Lung (tissue), 11 donors: ENCODE measurements at regions not wholly inside any gene's neighbourhood (a gene's known extent, or its start where the extent isn't known, plus 50 kb on each side); places are given as distances from the start of the nearest gene placed in this dataset.

Experiments used
- ATAC-seq: fragments of 200-7000 bp; cut with Tn5 transposase; one replicate; pipeline ENCODE4 v1.9.1; 2020; ENCODE audit warnings: moderate number of reproducible peaks; ENCODE audit not compliant: insufficient read depth, low FRiP score
- DNase-seq, 3 donors: peaks; one replicate each; pipeline ENCODE4 v3.0.0-alpha.2; 2013 to 2017
- H3K27ac ChIP-seq, 2 donors: one replicate each; pipeline ENCODE4 v1.5.1; 2013; ENCODE audit warnings: mild to moderate bottlenecking in 2 of 2, moderate library complexity in 2 of 2, control low read depth in 1 of 2, inconsistent platforms in 1 of 2, low read depth in 1 of 2, low read length in 1 of 2
- H3K27me3 ChIP-seq, 3 donors: one replicate each; pipeline ENCODE4 v1.5.1; 2013; ENCODE audit warnings: low read length in 2 of 3; ENCODE audit not compliant: control insufficient read depth in 3 of 3, insufficient read depth in 3 of 3
- H3K36me3 ChIP-seq, 4 donors: one replicate each; pipeline ENCODE4 v1.5.1; 2013; ENCODE audit warnings: low read length in 4 of 4, mild to moderate bottlenecking in 1 of 4, moderate library complexity in 1 of 4; ENCODE audit not compliant: control insufficient read depth in 4 of 4, insufficient read depth in 4 of 4
- H3K4me1 ChIP-seq, 5 donors: one replicate each; pipeline ENCODE4 v1.5.1; 2013; ENCODE audit warnings: low read length in 5 of 5, mild to moderate bottlenecking in 2 of 5, moderate library complexity in 1 of 5; ENCODE audit not compliant: control insufficient read depth in 5 of 5, insufficient read depth in 5 of 5
- H3K4me3 ChIP-seq: one replicate; pipeline ENCODE4 v1.5.1; 2013; ENCODE audit warnings: mild to moderate bottlenecking, control low read depth, moderate library complexity
- H3K9ac ChIP-seq, 2 donors: one replicate each; pipeline ENCODE4 v1.5.1; 2013; ENCODE audit warnings: low read length in 2 of 2, control low read depth in 1 of 2; ENCODE audit not compliant: insufficient read depth in 1 of 2
- H3K9me3 ChIP-seq, 4 donors: one replicate each; pipeline ENCODE4 v1.5.1; 2013; ENCODE audit warnings: low read length in 3 of 4, mild to moderate bottlenecking in 1 of 4, moderate library complexity in 1 of 4; ENCODE audit not compliant: control insufficient read depth in 4 of 4, insufficient read depth in 3 of 4
- WGBS, 2 donors: extraction: QIAGEN DNeasy Blood & Tissue Kit; methylation state at CpG; one replicate each; pipeline ENCODE4 v1.1.7; 2013; 5-methylcytosine and 5-hydroxymethylcytosine counted together
- TF ChIP-seq, protein P1 (sequence below): IDR thresholded peaks from 2 replicates; pipeline ENCODE4 v1.5.1; 2012; ENCODE audit warnings: mild to moderate bottlenecking; ENCODE audit errors: control extremely low read depth, extremely low read depth
- donor health status: control.
- donor health status: control.
- donor health status: Bipolar disorder and iron deficiency.
- donor health status: healthy.
- donor health status: DM: yes; HTN: yes; CAD: no.

DNA sequence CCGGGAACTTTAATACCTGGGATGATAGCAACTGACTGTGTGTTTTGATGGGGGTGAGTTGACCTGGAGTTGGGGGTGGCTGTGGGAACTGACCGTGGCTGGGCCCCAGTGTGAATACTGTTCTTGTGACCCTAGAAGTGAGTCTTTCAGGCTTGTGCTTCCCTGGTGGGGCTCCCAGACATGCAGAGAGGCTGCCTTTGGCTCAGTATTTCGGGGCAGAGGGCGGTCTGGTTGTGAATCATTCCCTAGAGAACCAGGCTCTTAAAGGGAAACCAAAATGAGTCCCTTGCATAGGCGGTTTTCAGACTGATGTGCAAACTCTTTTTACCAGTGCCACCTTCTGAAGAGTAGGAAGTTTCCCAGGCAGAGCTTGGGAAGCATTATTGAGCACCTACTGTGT, 132.1 kb downstream of the MACROH2A1 start:
- WGBS, 2 donors = 84 to 90% methylated on average over 5 of the region's 5 CpGs
- no peak overlapping the region for H3K27ac ChIP-seq
- peaks cover 0 to 3% (median 0%) of the 10 kb centered on the region in 3 donors for H3K27me3 ChIP-seq
- ATAC-seq (no peak), DNase-seq (no peak)
- no peak overlapping the region for H3K4me3 ChIP-seq
- TF ChIP-seq, protein P1, sequence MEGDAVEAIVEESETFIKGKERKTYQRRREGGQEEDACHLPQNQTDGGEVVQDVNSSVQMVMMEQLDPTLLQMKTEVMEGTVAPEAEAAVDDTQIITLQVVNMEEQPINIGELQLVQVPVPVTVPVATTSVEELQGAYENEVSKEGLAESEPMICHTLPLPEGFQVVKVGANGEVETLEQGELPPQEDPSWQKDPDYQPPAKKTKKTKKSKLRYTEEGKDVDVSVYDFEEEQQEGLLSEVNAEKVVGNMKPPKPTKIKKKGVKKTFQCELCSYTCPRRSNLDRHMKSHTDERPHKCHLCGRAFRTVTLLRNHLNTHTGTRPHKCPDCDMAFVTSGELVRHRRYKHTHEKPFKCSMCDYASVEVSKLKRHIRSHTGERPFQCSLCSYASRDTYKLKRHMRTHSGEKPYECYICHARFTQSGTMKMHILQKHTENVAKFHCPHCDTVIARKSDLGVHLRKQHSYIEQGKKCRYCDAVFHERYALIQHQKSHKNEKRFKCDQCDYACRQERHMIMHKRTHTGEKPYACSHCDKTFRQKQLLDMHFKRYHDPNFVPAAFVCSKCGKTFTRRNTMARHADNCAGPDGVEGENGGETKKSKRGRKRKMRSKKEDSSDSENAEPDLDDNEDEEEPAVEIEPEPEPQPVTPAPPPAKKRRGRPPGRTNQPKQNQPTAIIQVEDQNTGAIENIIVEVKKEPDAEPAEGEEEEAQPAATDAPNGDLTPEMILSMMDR = no peak
- peaks cover 0 to 17% (median 0%) of the 10 kb centered on the region in 5 donors for H3K4me1 ChIP-seq
- H3K9ac ChIP-seq = no peak overlapping the region
- peaks cover 0 to 2% (median 0%) of the 10 kb centered on the region in 4 donors for H3K9me3 ChIP-seq
- H3K36me3 ChIP-seq = no peaks in the 10 kb centered on the region

DNA sequence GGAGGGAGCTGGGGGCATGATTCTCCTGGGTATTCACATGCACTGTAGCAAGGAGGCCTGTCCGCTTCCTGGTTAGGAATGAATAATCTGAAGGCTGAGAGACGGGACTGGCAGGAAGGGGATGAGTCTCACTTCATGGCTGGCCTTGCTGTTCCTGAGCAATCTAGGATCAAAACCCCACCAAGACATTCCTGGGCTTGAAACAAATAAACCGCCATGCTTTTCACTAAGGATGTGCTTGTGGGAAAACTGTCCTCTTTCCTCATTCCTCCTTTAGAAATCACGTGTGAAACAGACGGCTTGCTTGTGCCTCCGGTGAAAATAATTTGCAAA, 132.8 kb downstream of the MACROH2A1 start:
- Histone ChIP-seq H3K4me1 (peaks cover 0 to 17% (median 0%) of the 10 kb centered on the region in 5 donors), H3K9me3 (peaks cover 0 to 2% (median 0%) of the 10 kb centered on the region in 4 donors), H3K9ac (no peak overlapping the region), H3K27ac (no peak overlapping the region), H3K27me3 (peaks cover 0 to 3% (median 0%) of the 10 kb centered on the region in 3 donors), H3K36me3 (no peaks in the 10 kb centered on the region), H3K4me3 (no peak overlapping the region)
- TF ChIP-seq, protein P1 = no peak
- 70 to 73% methylated on average over 6 of the region's 6 CpGs for WGBS, 2 donors
- no peak for ATAC-seq
- DNase-seq = no peak

DNA sequence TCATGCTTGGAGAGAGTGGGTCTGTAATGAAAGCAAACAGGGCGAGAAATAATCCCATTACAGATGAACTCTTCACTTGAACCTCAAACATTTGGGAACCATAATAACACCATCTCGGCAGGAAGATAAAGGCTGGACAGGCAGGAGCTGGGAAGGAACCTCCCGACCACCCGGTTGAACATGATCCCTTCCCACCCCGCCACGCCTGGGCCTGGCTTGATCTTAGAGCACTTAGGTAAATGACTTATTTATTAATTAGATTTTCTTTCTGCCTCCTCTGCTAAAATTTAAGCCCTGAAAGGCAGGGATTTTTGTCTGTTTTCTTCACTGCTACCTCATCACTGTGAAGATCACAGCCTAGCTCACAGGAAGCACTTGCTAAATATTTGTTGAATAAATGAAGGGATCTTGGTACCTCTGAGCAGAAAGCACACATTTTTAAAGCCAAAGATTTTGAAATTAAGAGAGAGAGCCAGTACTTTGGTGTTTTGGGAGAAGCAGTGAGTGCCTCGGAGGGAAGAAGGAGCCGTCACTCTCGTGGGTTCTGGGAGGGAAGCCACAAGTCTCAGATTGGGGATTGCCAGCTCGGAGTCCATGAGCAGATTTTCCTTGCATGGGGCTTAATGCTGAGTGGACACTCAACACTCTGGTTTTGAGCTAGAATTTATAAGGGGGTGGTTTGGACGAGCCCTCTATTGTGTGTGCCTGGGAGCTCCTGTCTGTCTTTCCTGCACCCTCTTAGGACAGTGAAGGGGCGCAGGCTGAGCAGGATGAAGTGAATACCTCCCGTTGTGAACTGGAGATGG, 133.3 kb downstream of the MACROH2A1 start:
- H3K9me3 ChIP-seq = peaks cover 0 to 2% (median 0%) of the 10 kb centered on the region in 4 donors
- H3K4me1 ChIP-seq = peaks cover 0 to 17% (median 0%) of the 10 kb centered on the region in 5 donors
- ATAC-seq (no peak), DNase-seq (no peak)
- H3K27me3 ChIP-seq = peaks cover 0 to 3% (median 0%) of the 10 kb centered on the region in 3 donors
- WGBS, 2 donors = 81 to 85% methylated on average over 13 of the region's 13 CpGs
- no peak overlapping the region for H3K9ac ChIP-seq
- H3K27ac ChIP-seq = no peak overlapping the region
- TF ChIP-seq, protein P1 = no peak
- H3K4me3 ChIP-seq = no peak overlapping the region
- no peaks in the 10 kb centered on the region for H3K36me3 ChIP-seq
